BE2C (cell line): ENCODE measurements at regions not wholly inside any gene's neighbourhood (a gene's known extent, or its start where the extent isn't known, plus 50 kb on each side); places are given as distances from the start of the nearest gene placed in this dataset.

Experiments
- DNase-seq: peaks from one replicate; pipeline ENCODE4 v3.0.0-alpha.2; 2020
- H3K27me3 ChIP-seq: fragments of 250-450 bp; sonication (Bioruptor Pico); 2 replicates; pipeline ENCODE4 v1.5.1; 2020; ENCODE audit warnings: mild to moderate bottlenecking
- H3K36me3 ChIP-seq: fragments of 250-450 bp; sonication (Bioruptor Pico); 2 replicates; pipeline ENCODE4 v1.5.1; 2020; ENCODE audit warnings: mild to moderate bottlenecking
- H3K4me1 ChIP-seq: fragments of 250-450 bp; sonication (Bioruptor Pico); 2 replicates; pipeline ENCODE4 v1.5.1; 2020
- H3K4me3 ChIP-seq: 2 replicates; pipeline ENCODE4 v1.5.1; 2011; ENCODE audit warnings: low read depth, low read length
- H3K9me3 ChIP-seq: fragments of 250-450 bp; sonication (Bioruptor Pico); 2 replicates; pipeline ENCODE4 v1.5.1; 2020
- TF ChIP-seq, protein P1 (sequence below): IDR thresholded peaks from 2 replicates; pipeline ENCODE4 v1.5.1; 2012; ENCODE audit warnings: mild to moderate bottlenecking, low read depth, low read length

DNA sequence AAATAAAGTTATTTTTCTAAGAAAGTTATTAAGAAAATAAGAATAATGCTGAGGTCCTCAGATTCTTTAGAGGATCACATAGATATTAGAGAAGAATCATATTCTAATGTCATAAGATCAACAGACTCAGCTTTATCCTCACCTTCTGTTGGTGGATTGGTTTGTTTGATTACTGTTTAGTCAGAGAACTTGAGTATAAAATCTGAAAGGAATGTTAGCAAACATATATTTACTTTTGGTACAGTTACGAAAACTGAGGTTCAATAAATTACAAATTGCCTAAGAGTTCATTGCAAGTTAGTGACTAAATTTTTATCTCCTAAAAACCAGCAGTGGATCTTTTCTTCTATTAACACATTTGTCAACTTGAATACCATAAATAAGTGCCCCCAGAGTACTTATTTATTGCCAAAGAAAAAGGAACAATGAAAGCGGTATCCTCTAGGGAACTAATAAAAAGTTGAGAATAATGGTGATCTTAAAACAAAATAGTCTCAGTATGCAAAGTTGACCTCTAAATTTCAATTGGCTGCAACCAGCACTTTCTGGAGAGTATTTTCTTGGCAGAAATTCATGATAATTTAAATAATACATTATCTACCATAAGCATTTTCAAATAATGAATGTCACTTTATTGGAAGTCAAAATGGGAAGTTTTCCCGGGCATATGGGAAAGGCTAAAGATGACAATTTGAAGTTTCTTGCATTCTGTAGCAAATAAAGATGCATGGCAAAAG, 296.8 kb downstream of the OTOL1 start:
- no peaks in the 10 kb centered on the region for H3K27me3 ChIP-seq
- H3K36me3 ChIP-seq: no peaks in the 10 kb centered on the region
- no peaks in the 10 kb centered on the region for H3K9me3 ChIP-seq
- H3K4me1 ChIP-seq: no peaks in the 10 kb centered on the region
- DNase-seq: no peak
- no peak overlapping the region for H3K4me3 ChIP-seq
- TF ChIP-seq, protein P1, sequence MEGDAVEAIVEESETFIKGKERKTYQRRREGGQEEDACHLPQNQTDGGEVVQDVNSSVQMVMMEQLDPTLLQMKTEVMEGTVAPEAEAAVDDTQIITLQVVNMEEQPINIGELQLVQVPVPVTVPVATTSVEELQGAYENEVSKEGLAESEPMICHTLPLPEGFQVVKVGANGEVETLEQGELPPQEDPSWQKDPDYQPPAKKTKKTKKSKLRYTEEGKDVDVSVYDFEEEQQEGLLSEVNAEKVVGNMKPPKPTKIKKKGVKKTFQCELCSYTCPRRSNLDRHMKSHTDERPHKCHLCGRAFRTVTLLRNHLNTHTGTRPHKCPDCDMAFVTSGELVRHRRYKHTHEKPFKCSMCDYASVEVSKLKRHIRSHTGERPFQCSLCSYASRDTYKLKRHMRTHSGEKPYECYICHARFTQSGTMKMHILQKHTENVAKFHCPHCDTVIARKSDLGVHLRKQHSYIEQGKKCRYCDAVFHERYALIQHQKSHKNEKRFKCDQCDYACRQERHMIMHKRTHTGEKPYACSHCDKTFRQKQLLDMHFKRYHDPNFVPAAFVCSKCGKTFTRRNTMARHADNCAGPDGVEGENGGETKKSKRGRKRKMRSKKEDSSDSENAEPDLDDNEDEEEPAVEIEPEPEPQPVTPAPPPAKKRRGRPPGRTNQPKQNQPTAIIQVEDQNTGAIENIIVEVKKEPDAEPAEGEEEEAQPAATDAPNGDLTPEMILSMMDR: no peak

DNA sequence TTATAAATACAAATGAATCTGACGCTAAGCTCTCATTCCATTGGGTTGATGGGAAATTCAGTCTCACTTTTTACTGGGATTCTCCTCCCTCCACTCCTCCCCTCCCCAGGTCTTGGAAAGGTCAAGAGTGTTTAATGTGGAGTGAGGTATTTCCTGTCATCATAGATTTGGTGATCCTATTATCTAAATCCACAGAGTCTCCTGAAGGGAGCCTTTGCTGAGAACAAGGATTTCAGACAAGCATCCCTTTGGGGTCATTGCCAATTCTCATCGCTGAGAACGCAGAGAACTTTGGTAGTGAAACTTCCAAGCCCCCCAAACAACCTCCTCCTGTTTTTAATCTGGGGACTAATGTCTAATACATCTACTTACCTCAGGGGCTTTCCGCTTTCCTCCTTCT, 297.9 kb downstream of the OTOL1 start:
- no peaks in the 10 kb centered on the region for H3K4me1 ChIP-seq
- H3K4me3 ChIP-seq: no peak overlapping the region
- no peaks in the 10 kb centered on the region for H3K9me3 ChIP-seq
- no peaks in the 10 kb centered on the region for H3K27me3 ChIP-seq
- TF ChIP-seq, protein P1: no peak
- no peak for DNase-seq
- H3K36me3 ChIP-seq: no peaks in the 10 kb centered on the region

- Histone ChIP-seq H3K4me3 (no peak overlapping the region), H3K36me3 (no peaks in the 10 kb centered on the region), H3K27me3 (no peaks in the 10 kb centered on the region), H3K4me1 (no peaks in the 10 kb centered on the region), H3K9me3 (no peaks in the 10 kb centered on the region)
- DNase-seq: no peak
- TF ChIP-seq, protein P1: no peak
Observed at GRCh38 chr3:161796312-161796711, 299.7 kb downstream of the OTOL1 start.

DNA sequence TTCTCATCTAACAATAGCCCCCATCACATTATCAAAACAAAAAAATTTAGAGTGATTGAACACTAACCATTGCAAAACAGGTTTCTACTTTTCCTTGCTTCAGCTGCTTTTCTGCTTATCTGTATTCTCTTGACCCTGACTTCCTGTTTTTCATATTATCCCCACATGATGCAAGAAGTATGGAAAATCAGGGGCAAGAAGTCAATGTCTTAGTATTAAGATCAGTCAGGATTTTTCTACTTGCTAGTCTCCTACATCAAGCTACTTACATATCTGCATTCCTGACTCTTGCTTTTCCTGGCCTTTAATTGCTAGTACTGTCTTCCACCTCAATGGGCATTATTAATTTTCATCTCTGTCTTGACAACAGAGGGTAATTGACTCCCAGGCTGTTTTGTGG, 300.2 kb downstream of the OTOL1 start:
- no peak for DNase-seq
- TF ChIP-seq, protein P1: no peak
- H3K4me1 ChIP-seq: no peaks in the 10 kb centered on the region
- H3K4me3 ChIP-seq: no peak overlapping the region
- no peaks in the 10 kb centered on the region for H3K27me3 ChIP-seq
- no peaks in the 10 kb centered on the region for H3K9me3 ChIP-seq
- H3K36me3 ChIP-seq: no peaks in the 10 kb centered on the region

- no peaks in the 10 kb centered on the region for H3K9me3 ChIP-seq
- H3K4me1 ChIP-seq: no peaks in the 10 kb centered on the region
- no peaks in the 10 kb centered on the region for H3K36me3 ChIP-seq
- TF ChIP-seq, protein P1: no peak
- no peak for DNase-seq
- no peaks in the 10 kb centered on the region for H3K27me3 ChIP-seq
- H3K4me3 ChIP-seq: no peak overlapping the region
Observed at GRCh38 chr3:161798016-161798415, 301.4 kb downstream of the OTOL1 start.

DNA sequence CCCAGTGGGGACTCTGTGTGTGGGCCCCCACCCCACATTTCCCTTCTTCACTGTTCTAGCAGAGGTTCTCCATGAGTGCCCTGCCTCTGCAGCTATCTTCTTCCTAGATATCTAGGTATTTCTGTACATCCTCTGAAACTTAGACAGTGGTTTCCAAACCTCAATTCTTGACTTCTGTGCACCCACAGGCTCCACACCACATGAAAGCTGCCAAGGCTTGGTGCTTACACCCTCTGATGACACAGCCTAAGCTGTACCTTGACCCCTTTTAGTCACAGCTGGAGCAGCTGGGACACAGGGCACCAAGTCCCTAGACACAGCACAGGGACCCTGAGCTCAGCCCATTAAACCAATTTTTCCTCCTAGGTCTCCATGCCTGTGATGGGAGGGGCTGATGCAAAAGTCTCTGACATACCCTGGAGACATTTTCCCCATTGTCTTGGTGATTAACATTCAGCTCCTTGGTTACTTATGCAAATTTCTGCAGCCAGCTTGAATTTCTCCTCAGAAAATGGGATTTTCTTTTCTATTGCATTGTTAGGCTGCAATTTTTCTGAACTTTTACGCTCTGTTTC, 304.5 kb downstream of the OTOL1 start:
- H3K27me3 ChIP-seq: no peaks in the 10 kb centered on the region
- no peaks in the 10 kb centered on the region for H3K4me1 ChIP-seq
- H3K4me3 ChIP-seq: no peak overlapping the region
- TF ChIP-seq, protein P1: no peak
- no peaks in the 10 kb centered on the region for H3K9me3 ChIP-seq
- no peaks in the 10 kb centered on the region for H3K36me3 ChIP-seq
- no peak for DNase-seq
